ENCODE measurements at regions not wholly inside any gene's neighbourhood (a gene's known extent, or its start where the extent isn't known, plus 50 kb on each side); places are given as distances from the start of the nearest gene placed in this dataset.
A peak's percentile ranks its signal among the peaks of the same experiment; 100 is the strongest.

GRCh38 chr3:178054471-178054870, 481.8 kb upstream of the KCNMB2 start:
- no peak for TF ChIP-seq CTCF (IDR thresholded peaks at IDR 0.05; ENCODE audit: low read length, missing control alignments)
- peak; percentile 51 for DNase-seq (ENCODE audit: low read depth)
- H3K4me3 ChIP-seq (replicated peaks; ENCODE audit: low read depth, low read length): no peak overlapping the region

GRCh38 chr3:178055939-178056338, 480.3 kb upstream of the KCNMB2 start:
- TF ChIP-seq CTCF (IDR thresholded peaks at IDR 0.05; ENCODE audit: low read length, missing control alignments): no peak
- no peak overlapping the region for H3K4me3 ChIP-seq (replicated peaks; ENCODE audit: low read depth, low read length)
- DNase-seq (ENCODE audit: low read depth): no peak

- no peak for TF ChIP-seq CTCF (IDR thresholded peaks at IDR 0.05; ENCODE audit: low read length, missing control alignments)
These were observed 479.4 kb upstream of the KCNMB2 start for GRCh38 chr3:178056868-178057267.

GRCh38 chr3:178058629-178059028, 477.6 kb upstream of the KCNMB2 start:
- TF ChIP-seq CTCF (IDR thresholded peaks at IDR 0.05; ENCODE audit: low read length, missing control alignments): no peak
- no peak for DNase-seq (ENCODE audit: low read depth)
- H3K4me3 ChIP-seq (replicated peaks; ENCODE audit: low read depth, low read length): no peak overlapping the region

More at GRCh38 chr3:178056868-178057267, 479.4 kb upstream of the KCNMB2 start:
- H3K4me3 ChIP-seq (replicated peaks; ENCODE audit: low read depth, low read length): no peak overlapping the region
- no peak for DNase-seq (ENCODE audit: low read depth)

GRCh38 chr3:178059119-178059518, 477.1 kb upstream of the KCNMB2 start:
- no peak overlapping the region for H3K4me3 ChIP-seq (replicated peaks; ENCODE audit: low read depth, low read length)
- DNase-seq (ENCODE audit: low read depth): peak; percentile 64
- TF ChIP-seq CTCF (IDR thresholded peaks at IDR 0.05; ENCODE audit: low read length, missing control alignments): no peak

GRCh38 chr3:178059836-178060235, 476.4 kb upstream of the KCNMB2 start:
- no peak for TF ChIP-seq CTCF (IDR thresholded peaks at IDR 0.05; ENCODE audit: low read length, missing control alignments)
- DNase-seq (ENCODE audit: low read depth): no peak
- no peak overlapping the region for H3K4me3 ChIP-seq (replicated peaks; ENCODE audit: low read depth, low read length)

- no peak for TF ChIP-seq CTCF (IDR thresholded peaks at IDR 0.05; ENCODE audit: low read length, missing control alignments)
- peak; percentile 52 for DNase-seq (ENCODE audit: low read depth)
- H3K4me3 ChIP-seq (replicated peaks; ENCODE audit: low read depth, low read length): no peak overlapping the region
These were observed 475.8 kb upstream of the KCNMB2 start for GRCh38 chr3:178060407-178060806.

Measured in fibroblast of pulmonary artery (primary cell).